IPS-NIHi11 (cell line): ENCODE measurements at regions not wholly inside any gene's neighbourhood (a gene's known extent, or its start where the extent isn't known, plus 50 kb on each side); places are given as distances from the start of the nearest gene placed in this dataset.

Experiments used
- DNase-seq: peaks from one replicate; pipeline ENCODE4 v3.0.0; 2012; ENCODE audit warnings: mixed read lengths, low spot score

- DNase-seq: no peak
Observed at GRCh38 chr10:108849688-108850087, 1073.6 kb downstream of the XPNPEP1 start.

- DNase-seq: no peak
Observed at GRCh38 chr10:108849186-108849585, 1074.1 kb downstream of the XPNPEP1 start.

GRCh38 chr10:108848046-108848445 is 1075.3 kb downstream of the XPNPEP1 start:
- no peak for DNase-seq

- no peak for DNase-seq
Observed at GRCh38 chr10:108840944-108841343, 1082.4 kb downstream of the XPNPEP1 start.

- no peak for DNase-seq
Observed at GRCh38 chr10:108836362-108836761, 1086.9 kb downstream of the XPNPEP1 start.

- no peak for DNase-seq
Observed at GRCh38 chr10:108822026-108822425, 1101.3 kb downstream of the XPNPEP1 start.

GRCh38 chr10:108819302-108819701 is 1104.0 kb downstream of the XPNPEP1 start:
- DNase-seq: no peak

GRCh38 chr10:108817584-108817983 is 1105.7 kb downstream of the XPNPEP1 start:
- DNase-seq: no peak

- DNase-seq: no peak
Observed at GRCh38 chr10:108817135-108817534, 1106.2 kb downstream of the XPNPEP1 start.

GRCh38 chr10:108812906-108813305 is 1110.4 kb downstream of the XPNPEP1 start:
- no peak for DNase-seq

GRCh38 chr10:108812296-108812695 is 1111.0 kb downstream of the XPNPEP1 start:
- DNase-seq: no peak

GRCh38 chr10:108808228-108808627 is 1115.1 kb downstream of the XPNPEP1 start:
- no peak for DNase-seq

GRCh38 chr10:108801775-108802517 is 1121.4 kb downstream of the XPNPEP1 start:
- no peak for DNase-seq

GRCh38 chr10:108801220-108801619 is 1122.1 kb downstream of the XPNPEP1 start:
- DNase-seq: no peak

GRCh38 chr10:108797573-108797972 is 1125.7 kb downstream of the XPNPEP1 start:
- no peak for DNase-seq

- no peak for DNase-seq
Observed at GRCh38 chr10:108791794-108792474, 1131.4 kb downstream of the XPNPEP1 start.

- no peak for DNase-seq
Observed at GRCh38 chr10:108791030-108791429, 1132.3 kb downstream of the XPNPEP1 start.

GRCh38 chr10:108789919-108790318 is 1133.4 kb downstream of the XPNPEP1 start:
- no peak for DNase-seq

GRCh38 chr10:108789336-108789735 is 1134.0 kb downstream of the XPNPEP1 start:
- DNase-seq: no peak

GRCh38 chr10:108788891-108789290 is 1134.4 kb downstream of the XPNPEP1 start:
- DNase-seq: no peak

- DNase-seq: no peak
Observed at GRCh38 chr10:108787932-108788331, 1135.4 kb downstream of the XPNPEP1 start.

GRCh38 chr10:108785011-108785410 is 1138.3 kb downstream of the XPNPEP1 start:
- no peak for DNase-seq

GRCh38 chr10:108784534-108784933 is 1138.8 kb downstream of the XPNPEP1 start:
- no peak for DNase-seq

- peak; percentile 45 for DNase-seq
Observed at GRCh38 chr10:108783897-108784296, 1139.4 kb downstream of the XPNPEP1 start.
